ENCODE measurements at regions not wholly inside any gene's neighbourhood (a gene's known extent, or its start where the extent isn't known, plus 50 kb on each side); places are given as distances from the start of the nearest gene placed in this dataset.
A peak's percentile ranks its signal among the peaks of the same experiment; 100 is the strongest.

GRCh38 chr6:170048615-170049256 is 242.1 kb downstream of the DLL1 start:
- Histone ChIP-seq H3K9me3 (ENCODE audit: control insufficient read depth in 2 of 2, insufficient read depth in 1 of 2, low read depth in 1 of 2, low read length in 1 of 2) (peaks cover 0 to 4% of the 10 kb centered on the region in 2 donors), H3K36me3 (ENCODE audit: control insufficient read depth in 3 of 3, insufficient read depth in 2 of 3, low read depth in 1 of 3, low read length in 3 of 3) (no peaks in the 10 kb centered on the region), H3K4me3 (ENCODE audit: low read depth in 1 of 3, low read length in 3 of 3) (no peak overlapping the region), H3K27ac (ENCODE audit: low read depth in 1 of 3, low read length in 2 of 3) (peak overlapping the region in 2 of 3 donors; percentile 42 to 87), H3K4me1 (ENCODE audit: control insufficient read depth in 3 of 3, insufficient read depth in 2 of 3, low read depth in 1 of 3, low read length in 2 of 3) (peaks cover 0 to 4% (median 0%) of the 10 kb centered on the region in 3 donors), H3K27me3 (ENCODE audit: control insufficient read depth in 3 of 3, insufficient read depth in 3 of 3, low read length in 3 of 3) (no peaks in the 10 kb centered on the region)
- no peak for FAIRE-seq
- 63 to 76% (median 72%) methylated on average over 16 of the region's 16 CpGs for WGBS, 3 donors
- peak in 1 of 2 donors; percentile 30 for DNase-seq

- 92% methylated on average over 6 of the region's 6 CpGs for WGBS, 3 donors
- FAIRE-seq (no peak), DNase-seq (no peak)
- peaks cover 0 to 4% (median 0%) of the 10 kb centered on the region in 3 donors for H3K4me1 ChIP-seq (ENCODE audit: control insufficient read depth in 3 of 3, insufficient read depth in 2 of 3, low read depth in 1 of 3, low read length in 2 of 3)
- H3K4me3 ChIP-seq (ENCODE audit: low read depth in 1 of 3, low read length in 3 of 3): no peak overlapping the region
- no peaks in the 10 kb centered on the region for H3K36me3 ChIP-seq (ENCODE audit: control insufficient read depth in 3 of 3, insufficient read depth in 2 of 3, low read depth in 1 of 3, low read length in 3 of 3)
- peaks cover 0 to 4% of the 10 kb centered on the region in 2 donors for H3K9me3 ChIP-seq (ENCODE audit: control insufficient read depth in 2 of 2, insufficient read depth in 1 of 2, low read depth in 1 of 2, low read length in 1 of 2)
- H3K27me3 ChIP-seq (ENCODE audit: control insufficient read depth in 3 of 3, insufficient read depth in 3 of 3, low read length in 3 of 3): no peaks in the 10 kb centered on the region
- peak overlapping the region in 1 of 3 donors; percentile 87 for H3K27ac ChIP-seq (ENCODE audit: low read depth in 1 of 3, low read length in 2 of 3)
Observed at GRCh38 chr6:170047823-170048222, 243.1 kb downstream of the DLL1 start.

- FAIRE-seq: no peak
- H3K4me3 ChIP-seq (ENCODE audit: low read depth in 1 of 3, low read length in 3 of 3): no peak overlapping the region
Observed at GRCh38 chr6:170046791-170047626, 243.9 kb downstream of the DLL1 start.

GRCh38 chr6:170045981-170046667 is 244.8 kb downstream of the DLL1 start:
- WGBS, 3 donors: 80 to 85% (median 81%) methylated on average over 33 of the region's 33 CpGs

More at GRCh38 chr6:170046791-170047626, 243.9 kb downstream of the DLL1 start:
- Histone ChIP-seq H3K27me3 (ENCODE audit: control insufficient read depth in 3 of 3, insufficient read depth in 3 of 3, low read length in 3 of 3) (no peaks in the 10 kb centered on the region), H3K36me3 (ENCODE audit: control insufficient read depth in 3 of 3, insufficient read depth in 2 of 3, low read depth in 1 of 3, low read length in 3 of 3) (no peaks in the 10 kb centered on the region), H3K9me3 (ENCODE audit: control insufficient read depth in 2 of 2, insufficient read depth in 1 of 2, low read depth in 1 of 2, low read length in 1 of 2) (peaks cover 0 to 4% of the 10 kb centered on the region in 2 donors), H3K27ac (ENCODE audit: low read depth in 1 of 3, low read length in 2 of 3) (peak overlapping the region in 1 of 3 donors; percentile 75), H3K4me1 (ENCODE audit: control insufficient read depth in 3 of 3, insufficient read depth in 2 of 3, low read depth in 1 of 3, low read length in 2 of 3) (peaks cover 0 to 4% (median 0%) of the 10 kb centered on the region in 3 donors)
- whole genome bisulfite sequencing, 3 donors: 65 to 78% (median 69%) methylated on average over 18 of the region's 18 CpGs
- DNase-seq: no peak

GRCh38 chr6:170045563-170045960 is 245.3 kb downstream of the DLL1 start:
- Histone ChIP-seq H3K9me3 (ENCODE audit: control insufficient read depth in 2 of 2, insufficient read depth in 1 of 2, low read depth in 1 of 2, low read length in 1 of 2) (peaks cover 0 to 4% of the 10 kb centered on the region in 2 donors), H3K27me3 (ENCODE audit: control insufficient read depth in 3 of 3, insufficient read depth in 3 of 3, low read length in 3 of 3) (no peaks in the 10 kb centered on the region), H3K4me3 (ENCODE audit: low read depth in 1 of 3, low read length in 3 of 3) (no peak overlapping the region), H3K27ac (ENCODE audit: low read depth in 1 of 3, low read length in 2 of 3) (no peak overlapping the region), H3K4me1 (ENCODE audit: control insufficient read depth in 3 of 3, insufficient read depth in 2 of 3, low read depth in 1 of 3, low read length in 2 of 3) (peaks cover 0 to 4% (median 0%) of the 10 kb centered on the region in 3 donors), H3K36me3 (ENCODE audit: control insufficient read depth in 3 of 3, insufficient read depth in 2 of 3, low read depth in 1 of 3, low read length in 3 of 3) (no peaks in the 10 kb centered on the region)
- 70 to 90% (median 78%) methylated on average over 7 of the region's 7 CpGs for WGBS, 3 donors
- DNase-seq (no peak), FAIRE-seq (no peak)

More at GRCh38 chr6:170045981-170046667, 244.8 kb downstream of the DLL1 start:
- DNase-seq: no peak
- no peaks in the 10 kb centered on the region for H3K36me3 ChIP-seq (ENCODE audit: control insufficient read depth in 3 of 3, insufficient read depth in 2 of 3, low read depth in 1 of 3, low read length in 3 of 3)
- FAIRE-seq: no peak
- peaks cover 0 to 4% of the 10 kb centered on the region in 2 donors for H3K9me3 ChIP-seq (ENCODE audit: control insufficient read depth in 2 of 2, insufficient read depth in 1 of 2, low read depth in 1 of 2, low read length in 1 of 2)
- H3K27me3 ChIP-seq (ENCODE audit: control insufficient read depth in 3 of 3, insufficient read depth in 3 of 3, low read length in 3 of 3): no peaks in the 10 kb centered on the region
- no peak overlapping the region for H3K4me3 ChIP-seq (ENCODE audit: low read depth in 1 of 3, low read length in 3 of 3)
- H3K27ac ChIP-seq (ENCODE audit: low read depth in 1 of 3, low read length in 2 of 3): peak overlapping the region in 1 of 3 donors; percentile 87
- peaks cover 0 to 4% (median 0%) of the 10 kb centered on the region in 3 donors for H3K4me1 ChIP-seq (ENCODE audit: control insufficient read depth in 3 of 3, insufficient read depth in 2 of 3, low read depth in 1 of 3, low read length in 2 of 3)

- no peak overlapping the region for H3K27ac ChIP-seq (ENCODE audit: low read depth in 1 of 3, low read length in 2 of 3)
- FAIRE-seq: no peak
- H3K4me3 ChIP-seq (ENCODE audit: low read depth in 1 of 3, low read length in 3 of 3): no peak overlapping the region
- H3K4me1 ChIP-seq (ENCODE audit: control insufficient read depth in 3 of 3, insufficient read depth in 2 of 3, low read depth in 1 of 3, low read length in 2 of 3): peaks cover 0 to 2% (median 0%) of the 10 kb centered on the region in 3 donors
- WGBS, 3 donors: 43 to 81% (median 64%) methylated on average over 13 of the region's 13 CpGs
- no peaks in the 10 kb centered on the region for H3K36me3 ChIP-seq (ENCODE audit: control insufficient read depth in 3 of 3, insufficient read depth in 2 of 3, low read depth in 1 of 3, low read length in 3 of 3)
- H3K9me3 ChIP-seq (ENCODE audit: control insufficient read depth in 2 of 2, insufficient read depth in 1 of 2, low read depth in 1 of 2, low read length in 1 of 2): peaks cover 0 to 4% of the 10 kb centered on the region in 2 donors
- H3K27me3 ChIP-seq (ENCODE audit: control insufficient read depth in 3 of 3, insufficient read depth in 3 of 3, low read length in 3 of 3): no peaks in the 10 kb centered on the region
- no peak for DNase-seq
Observed at GRCh38 chr6:170044836-170045562, 245.9 kb downstream of the DLL1 start.

- H3K27ac ChIP-seq (ENCODE audit: low read depth in 1 of 3, low read length in 2 of 3): no peak overlapping the region
- 75 to 83% (median 78%) methylated on average over 11 of the region's 11 CpGs for WGBS, 3 donors
- FAIRE-seq (no peak), DNase-seq (no peak)
- no peaks in the 10 kb centered on the region for H3K27me3 ChIP-seq (ENCODE audit: control insufficient read depth in 3 of 3, insufficient read depth in 3 of 3, low read length in 3 of 3)
- no peaks in the 10 kb centered on the region for H3K4me1 ChIP-seq (ENCODE audit: control insufficient read depth in 3 of 3, insufficient read depth in 2 of 3, low read depth in 1 of 3, low read length in 2 of 3)
- peaks cover 0 to 4% of the 10 kb centered on the region in 2 donors for H3K9me3 ChIP-seq (ENCODE audit: control insufficient read depth in 2 of 2, insufficient read depth in 1 of 2, low read depth in 1 of 2, low read length in 1 of 2)
- H3K4me3 ChIP-seq (ENCODE audit: low read depth in 1 of 3, low read length in 3 of 3): no peak overlapping the region
- H3K36me3 ChIP-seq (ENCODE audit: control insufficient read depth in 3 of 3, insufficient read depth in 2 of 3, low read depth in 1 of 3, low read length in 3 of 3): no peaks in the 10 kb centered on the region
Observed at GRCh38 chr6:170043881-170044790, 246.7 kb downstream of the DLL1 start.

All from small intestine (tissue), 7 donors.